T-cell (primary cell): ENCODE measurements at regions not wholly inside any gene's neighbourhood (a gene's known extent, or its start where the extent isn't known, plus 50 kb on each side); places are given as distances from the start of the nearest gene placed in this dataset.
A peak's percentile ranks its signal among the peaks of the same experiment; 100 is the strongest.

Experiments used
- ATAC-seq, 4 experiments: fragments of 200-7000 bp in 3 of 4; fragments of 150-1000 bp in 1 of 4; cut with Tn5 transposase; replicated peaks in 1 of 4; 1 replicate in 3 of 4; 2 replicates in 1 of 4; pipeline ENCODE4 v1.10.0; 2021; ENCODE audit warnings: moderate library complexity in 3 of 4, mild to moderate bottlenecking in 2 of 4, moderate number of reproducible peaks in 1 of 4
- CTCF ChIA-PET, 2 donors: fragments of 300-600 bp; sonication (Branson Sonifier 250); formaldehyde crosslinking; loops; one replicate each; lab custom pipeline; 2022; ENCODE audit warnings: antibody characterized with exemption in 2 of 2; lab: Charles Lee
- POLR2A ChIA-PET, 2 donors: fragments of 300-600 bp; sonication (Branson Sonifier 250); formaldehyde crosslinking; loops; one replicate each; lab custom pipeline; 2022; ENCODE audit warnings: antibody characterized with exemption in 2 of 2; lab: Charles Lee
- DNase-seq, 35 experiments: peaks; one replicate each; pipeline versions ENCODE4 v3.0.0 to v3.0.0-alpha.2; 2013 to 2023
- H3K27ac ChIP-seq: one replicate; pipeline ENCODE4 v1.5.1; 2013; ENCODE audit warnings: low read length
- H3K27me3 ChIP-seq, 2 experiments: replicated peaks in 1 of 2; 1 replicate in 1 of 2; 2 replicates in 1 of 2; pipeline versions ENCODE4 v1.6.1 to v1.7.0; 2013; ENCODE audit warnings: low read length in 1 of 2, mixed read lengths in 1 of 2; ENCODE audit not compliant: control insufficient read depth in 2 of 2, insufficient read depth in 2 of 2; ENCODE audit errors: extremely low read depth in 1 of 2
- H3K36me3 ChIP-seq, 2 donors: 1 replicate in 1 of 2; 2 replicates in 1 of 2; pipeline versions ENCODE4 v1.6.1 to v1.7.0; 2013; ENCODE audit warnings: low read length in 1 of 2; ENCODE audit not compliant: control insufficient read depth in 2 of 2, insufficient read depth in 1 of 2; ENCODE audit errors: extremely low read depth in 1 of 2
- H3K4me1 ChIP-seq, 2 experiments: 1 replicate in 1 of 2; 2 replicates in 1 of 2; pipeline versions ENCODE4 v1.6.1 to v1.7.0; 2013; ENCODE audit warnings: low read length in 2 of 2, mixed read lengths in 1 of 2; ENCODE audit not compliant: insufficient read depth in 2 of 2, control insufficient read depth in 1 of 2; ENCODE audit errors: extremely low read depth in 1 of 2
- H3K4me3 ChIP-seq, 2 donors: 1 replicate in 1 of 2; 2 replicates in 1 of 2; pipeline versions ENCODE4 v1.5.1 to v1.7.0; 2013; ENCODE audit warnings: mild to moderate bottlenecking in 2 of 2, low read length in 1 of 2, moderate library complexity in 1 of 2; ENCODE audit not compliant: control insufficient read depth in 1 of 2; ENCODE audit errors: extremely low read depth in 1 of 2
- H3K9me3 ChIP-seq: 2 replicates; pipeline ENCODE4 v1.7.0; 2013
- H3K27ac Mint-ChIP-seq, 2 donors: one replicate each; pipeline ENCODE4 v1.8.0; 2020 to 2021; ENCODE audit warnings: mild to moderate bottlenecking in 2 of 2, mixed read lengths in 2 of 2
- H3K27me3 Mint-ChIP-seq, 2 donors: one replicate each; pipeline ENCODE4 v1.8.0; 2021 to 2022; ENCODE audit warnings: mixed read lengths in 2 of 2
- H3K36me3 Mint-ChIP-seq: one replicate; pipeline ENCODE4 v1.8.0; 2021; ENCODE audit warnings: mixed read lengths
- H3K4me1 Mint-ChIP-seq, 3 donors: one replicate each; pipeline ENCODE4 v1.8.0; 2020 to 2022; ENCODE audit warnings: mixed read lengths in 3 of 3, mild to moderate bottlenecking in 1 of 3
- H3K4me3 Mint-ChIP-seq, 3 donors: one replicate each; pipeline ENCODE4 v1.8.0; 2020 to 2022; ENCODE audit warnings: mild to moderate bottlenecking in 3 of 3, mixed read lengths in 3 of 3, moderate library complexity in 3 of 3
- H3K9me3 Mint-ChIP-seq, 3 donors: one replicate each; pipeline ENCODE4 v1.8.0; 2020 to 2022; ENCODE audit warnings: mixed read lengths in 3 of 3
- WGBS: methylation state at CpG from one replicate; pipeline ENCODE4 v1.1.5; 2013; ENCODE audit warnings: missing lambda C conversion rate; ENCODE audit not compliant: insufficient coverage; 5-methylcytosine and 5-hydroxymethylcytosine counted together

DNA sequence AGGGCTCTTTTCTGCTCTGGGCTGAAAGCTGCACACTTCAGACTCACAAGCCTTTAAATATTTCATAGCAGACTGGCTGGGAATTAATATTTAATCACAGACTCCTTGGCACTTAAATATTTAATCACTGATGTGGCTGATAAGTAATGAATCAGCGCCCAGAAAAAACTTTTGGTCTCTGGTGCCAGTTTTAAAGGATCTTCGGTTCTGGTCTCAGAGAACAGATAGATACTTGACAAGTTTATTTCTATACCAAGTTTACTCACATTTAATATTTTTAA, 201.2 kb downstream of the MYCN start:
- H3K36me3 ChIP-seq = no peaks in the 10 kb centered on the region
- H3K4me3 ChIP-seq = no peak overlapping the region
- Mint-ChIP-seq H3K9me3 (peaks cover 0 to 8% (median 4%) of the 10 kb centered on the region in 3 donors), H3K27ac (no peak overlapping the region), H3K4me1 (no peaks in the 10 kb centered on the region), H3K4me3 (no peak overlapping the region), H3K27me3 (no peaks in the 10 kb centered on the region), H3K36me3 (no peaks in the 10 kb centered on the region)
- H3K9me3 ChIP-seq = no peaks in the 10 kb centered on the region
- POLR2A ChIA-PET = no interaction called here
- ATAC-seq (no peak), DNase-seq (no peak)
- CTCF ChIA-PET = no interaction called here
- H3K4me1 ChIP-seq = no peaks in the 10 kb centered on the region
- no CpG with 5 or more reads among the region's 2 CpGs for WGBS
- no peak overlapping the region for H3K27ac ChIP-seq
- H3K27me3 ChIP-seq = no peaks in the 10 kb centered on the region

DNA sequence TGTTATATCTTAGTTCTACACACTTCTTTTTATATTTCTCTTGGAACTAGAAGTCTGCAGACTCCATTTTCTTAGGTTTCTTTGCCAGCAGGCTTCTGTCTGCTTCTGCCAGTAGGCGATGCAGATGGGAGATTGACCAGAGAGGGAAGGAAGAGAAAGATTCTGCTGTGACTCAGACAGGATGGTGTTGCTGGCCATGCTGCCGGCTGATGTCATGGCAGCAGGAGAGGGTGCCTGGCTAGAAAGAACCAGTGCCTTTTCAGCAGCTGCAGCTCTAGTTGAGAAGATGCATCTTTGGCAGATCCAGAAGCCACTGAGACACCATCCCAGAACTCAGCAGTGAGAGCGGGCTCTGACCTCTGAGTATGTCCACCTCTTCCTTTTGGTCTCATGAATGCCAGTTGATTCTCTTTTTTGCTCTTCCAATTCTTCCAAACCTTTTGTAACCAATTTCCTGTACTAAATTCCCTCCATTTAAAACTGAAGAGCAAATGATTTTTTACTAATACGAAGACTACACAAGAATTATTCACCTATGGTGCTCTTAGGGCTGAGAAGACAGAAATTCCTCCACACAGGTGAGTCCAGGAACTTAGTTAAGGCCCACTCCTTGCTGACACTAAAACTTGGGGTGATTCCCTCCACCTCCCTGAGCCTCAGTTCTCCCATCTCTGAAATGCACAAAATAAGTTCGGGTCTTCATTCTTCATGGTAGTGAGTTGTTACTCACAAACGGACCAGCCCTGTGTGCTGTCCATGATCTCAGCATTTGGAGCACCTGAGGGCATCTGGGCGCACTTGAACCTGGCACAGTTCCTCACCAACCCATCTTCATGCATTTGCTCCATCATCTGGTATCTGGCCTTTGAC, 200.7 kb downstream of the MYCN start:
- no peaks in the 10 kb centered on the region for H3K27me3 ChIP-seq
- H3K36me3 Mint-ChIP-seq = no peaks in the 10 kb centered on the region
- DNase-seq (peak in 1 of 35 experiments; percentile 27), ATAC-seq (peak in 2 of 4 experiments; percentile 18 to 33)
- no peaks in the 10 kb centered on the region for H3K4me1 ChIP-seq
- H3K27ac Mint-ChIP-seq = no peak overlapping the region
- peaks cover 0 to 12% (median 4%) of the 10 kb centered on the region in 3 donors for H3K9me3 Mint-ChIP-seq
- ChIA-PET CTCF (no interaction called here), POLR2A (no interaction called here)
- H3K27ac ChIP-seq = no peak overlapping the region
- H3K9me3 ChIP-seq = no peaks in the 10 kb centered on the region
- H3K36me3 ChIP-seq = no peaks in the 10 kb centered on the region
- H3K27me3 Mint-ChIP-seq = no peaks in the 10 kb centered on the region
- H3K4me1 Mint-ChIP-seq = no peaks in the 10 kb centered on the region
- H3K4me3 Mint-ChIP-seq = no peak overlapping the region
- no peak overlapping the region for H3K4me3 ChIP-seq
- WGBS = 78% methylated on average over 7 of the region's 7 CpGs

DNA sequence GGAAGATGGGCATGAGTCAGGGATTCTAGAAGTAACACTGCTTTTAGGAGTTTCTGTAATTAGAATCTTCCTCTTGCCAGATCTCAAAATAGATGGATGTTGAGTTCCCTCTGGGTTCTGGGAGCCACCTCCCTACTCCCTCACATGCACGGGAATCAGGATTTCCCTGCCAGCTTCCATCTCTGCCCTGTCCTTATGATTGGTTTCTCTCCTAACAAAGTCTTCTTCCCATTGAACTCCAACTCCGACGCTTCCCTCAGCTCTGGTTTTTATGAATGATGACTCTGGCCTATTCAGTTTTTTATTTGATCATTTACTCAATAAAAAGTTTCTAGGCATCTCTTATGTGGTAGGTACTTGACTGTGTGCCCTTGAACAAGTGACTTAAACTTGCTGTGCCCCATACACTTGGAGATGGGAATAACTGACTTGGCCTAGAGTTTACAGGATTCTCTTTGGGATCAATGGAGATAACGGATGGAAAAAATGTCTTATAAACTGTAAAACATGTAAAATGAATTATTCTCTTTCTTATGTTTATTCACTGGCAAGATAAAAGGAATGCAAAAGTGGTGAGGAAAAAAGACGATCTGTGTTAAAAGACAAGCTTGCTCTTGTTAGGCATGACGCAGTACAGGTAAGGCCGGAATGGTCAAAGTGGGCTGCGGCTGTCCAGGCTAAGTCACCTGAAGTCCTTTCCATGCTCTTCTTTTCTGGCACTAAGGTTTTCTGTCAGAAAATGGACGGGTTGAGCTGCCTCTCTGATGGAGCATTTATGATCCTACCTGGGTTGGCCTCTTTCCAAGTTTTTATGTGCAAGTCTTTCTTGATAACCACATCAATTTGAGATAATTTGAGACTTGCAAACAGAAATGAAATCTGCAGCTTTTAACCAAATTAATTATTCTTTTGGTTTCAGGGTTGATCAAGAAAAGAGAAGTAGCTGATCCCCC, 199.6 kb downstream of the MYCN start:
- WGBS = 89% methylated on average over 4 of the region's 9 CpGs
- ATAC-seq = no peak
- Mint-ChIP-seq H3K36me3 (no peaks in the 10 kb centered on the region), H3K27ac (no peak overlapping the region), H3K9me3 (peaks cover 0 to 12% (median 4%) of the 10 kb centered on the region in 3 donors), H3K4me3 (no peak overlapping the region), H3K27me3 (no peaks in the 10 kb centered on the region), H3K4me1 (no peaks in the 10 kb centered on the region)
- no peak for DNase-seq
- POLR2A ChIA-PET = no interaction called here
- no peaks in the 10 kb centered on the region for H3K4me1 ChIP-seq
- no peaks in the 10 kb centered on the region for H3K27me3 ChIP-seq
- no peak overlapping the region for H3K27ac ChIP-seq
- CTCF ChIA-PET = interaction anchor here in 1 of 2 donors (0.6 kb wide), 1 partner anchor 169 kb away, joined by 3 read pairs; no protein-coding TSS in a partner anchor
- no peaks in the 10 kb centered on the region for H3K36me3 ChIP-seq
- H3K4me3 ChIP-seq = no peak overlapping the region
- H3K9me3 ChIP-seq = no peaks in the 10 kb centered on the region

DNA sequence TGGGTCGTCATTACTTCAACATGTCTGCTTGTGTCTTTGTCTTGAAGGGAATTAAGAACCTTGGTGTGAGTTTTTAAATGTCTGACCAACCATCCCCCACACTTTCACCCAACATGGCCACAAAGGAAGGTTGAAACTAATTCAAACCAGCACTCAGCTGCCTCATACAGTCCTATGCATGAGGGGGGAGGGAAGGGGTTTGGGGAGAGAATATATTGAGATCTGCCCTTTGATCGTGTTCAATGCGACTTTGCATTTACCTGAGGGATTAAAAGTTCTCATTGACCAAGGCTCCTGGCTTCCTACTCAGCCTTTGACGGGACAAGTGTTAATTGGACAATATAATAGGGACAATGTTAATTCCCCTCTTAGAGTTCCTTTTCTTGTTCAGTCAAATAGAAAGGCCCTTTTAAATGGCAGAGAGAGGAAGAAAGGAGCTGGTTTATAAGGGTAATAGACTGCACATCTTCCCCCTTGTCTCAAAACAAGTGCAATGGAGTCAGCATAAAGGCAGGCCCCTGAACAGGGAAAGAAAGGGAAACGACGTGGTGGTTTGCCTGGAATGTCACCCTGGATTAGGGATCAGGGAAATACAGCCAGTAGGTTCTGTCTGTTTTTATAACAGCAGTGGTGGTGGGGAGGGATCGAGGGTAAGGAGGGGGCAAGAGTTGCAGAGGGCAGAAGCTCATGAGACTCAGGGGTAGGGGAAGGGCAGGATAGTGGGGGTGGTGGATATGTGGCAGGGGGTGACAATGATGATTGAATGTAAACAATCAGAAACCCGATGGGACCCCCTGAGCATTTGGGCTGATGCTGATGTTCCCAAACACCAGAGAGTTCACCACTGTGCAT, 198.7 kb downstream of the MYCN start:
- Mint-ChIP-seq H3K27ac (no peak overlapping the region), H3K4me1 (no peaks in the 10 kb centered on the region)

DNA sequence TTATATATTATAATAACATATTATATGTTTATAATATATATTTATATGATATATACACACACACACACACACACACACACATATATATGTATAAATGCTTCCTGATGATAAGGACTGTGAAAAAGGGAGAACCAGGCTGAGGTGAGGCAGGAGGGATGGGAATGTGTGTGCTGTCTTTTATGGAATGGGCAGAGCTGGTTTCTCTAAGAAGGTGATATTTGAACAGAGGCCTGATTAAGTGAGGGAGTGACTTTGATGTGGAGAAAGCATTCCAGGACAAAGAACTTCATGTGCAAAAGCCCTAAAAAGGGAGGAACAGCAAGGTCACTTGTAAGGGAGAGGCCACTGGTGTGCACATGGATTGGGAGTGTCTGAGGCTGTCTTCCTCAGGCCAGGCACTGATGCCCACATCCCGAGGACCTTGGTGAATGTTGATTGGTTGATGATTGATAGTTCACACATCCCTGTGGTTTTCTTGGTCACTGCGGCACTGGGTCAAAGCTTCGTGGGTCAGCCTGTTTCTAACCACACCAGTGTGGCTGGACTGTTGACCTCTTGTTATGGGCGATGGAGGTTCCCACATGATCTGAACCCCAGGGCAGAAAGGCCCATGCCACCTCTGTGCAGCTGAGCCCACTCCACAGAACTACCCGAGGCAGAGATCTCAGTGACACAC, 196.9 kb downstream of the MYCN start:
- no peaks in the 10 kb centered on the region for H3K36me3 ChIP-seq
- Mint-ChIP-seq H3K9me3 (peaks cover 0 to 6% (median 0%) of the 10 kb centered on the region in 3 donors), H3K27ac (no peak overlapping the region), H3K36me3 (no peaks in the 10 kb centered on the region), H3K27me3 (no peaks in the 10 kb centered on the region), H3K4me1 (no peaks in the 10 kb centered on the region), H3K4me3 (no peak overlapping the region)
- ChIA-PET CTCF (no interaction called here), POLR2A (no interaction called here)
- DNase-seq (no peak), ATAC-seq (no peak)
- H3K4me1 ChIP-seq = no peaks in the 10 kb centered on the region
- no peaks in the 10 kb centered on the region for H3K27me3 ChIP-seq
- 81% methylated on average over 3 of the region's 5 CpGs for WGBS
- no peaks in the 10 kb centered on the region for H3K9me3 ChIP-seq
- no peak overlapping the region for H3K27ac ChIP-seq
- no peak overlapping the region for H3K4me3 ChIP-seq

More for the DNA sequence above, 198.7 kb downstream of the MYCN start:
- Histone ChIP-seq H3K27me3 (no peaks in the 10 kb centered on the region), H3K27ac (no peak overlapping the region), H3K9me3 (no peaks in the 10 kb centered on the region), H3K4me3 (no peak overlapping the region), H3K36me3 (no peaks in the 10 kb centered on the region), H3K4me1 (no peaks in the 10 kb centered on the region)
- Mint-ChIP-seq H3K4me3 (no peak overlapping the region), H3K9me3 (peaks cover 0 to 12% (median 4%) of the 10 kb centered on the region in 3 donors), H3K27me3 (no peaks in the 10 kb centered on the region), H3K36me3 (no peaks in the 10 kb centered on the region)
- DNase-seq (no peak), ATAC-seq (no peak)
- WGBS = 71% methylated on average over 4 of the region's 8 CpGs
- CTCF ChIA-PET = interaction anchor here in 1 of 2 donors (0.6 kb wide), 1 partner anchor 170 kb away, joined by 3 read pairs; no protein-coding TSS in a partner anchor
- POLR2A ChIA-PET = no interaction called here
